ENCODE measurements at regions not wholly inside any gene's neighbourhood (a gene's known extent, or its start where the extent isn't known, plus 50 kb on each side); places are given as distances from the start of the nearest gene placed in this dataset.

- DNase-seq (ENCODE audit: extremely low read depth, low read depth, low spot score): no peak
Observed at GRCh38 chr9:71590362-71590761, 178.0 kb downstream of the CEMIP2 start.

- DNase-seq (ENCODE audit: extremely low read depth, low read depth, low spot score): no peak
Observed at GRCh38 chr9:71589612-71590011, 178.7 kb downstream of the CEMIP2 start.

GRCh38 chr9:71587576-71588362, 180.5 kb downstream of the CEMIP2 start:
- no peak for DNase-seq (ENCODE audit: extremely low read depth, low read depth, low spot score)

GRCh38 chr9:71583792-71584191, 184.5 kb downstream of the CEMIP2 start:
- no peak for DNase-seq (ENCODE audit: extremely low read depth, low read depth, low spot score)

- no peak for DNase-seq (ENCODE audit: extremely low read depth, low read depth, low spot score)
Observed at GRCh38 chr9:71582347-71582746, 186.0 kb downstream of the CEMIP2 start.

- DNase-seq (ENCODE audit: extremely low read depth, low read depth, low spot score): no peak
Observed at GRCh38 chr9:71581101-71581500, 187.2 kb downstream of the CEMIP2 start.

GRCh38 chr9:71571186-71571585, 197.1 kb downstream of the CEMIP2 start:
- DNase-seq (ENCODE audit: extremely low read depth, low read depth, low spot score): no peak

- DNase-seq (ENCODE audit: extremely low read depth, low read depth, low spot score): no peak
Observed at GRCh38 chr9:71567890-71568289, 200.4 kb downstream of the CEMIP2 start.

GRCh38 chr9:71562140-71562539, 206.2 kb downstream of the CEMIP2 start:
- DNase-seq (ENCODE audit: extremely low read depth, low read depth, low spot score): no peak

GRCh38 chr9:71557310-71557709, 211.0 kb downstream of the CEMIP2 start:
- DNase-seq (ENCODE audit: extremely low read depth, low read depth, low spot score): no peak

- DNase-seq (ENCODE audit: extremely low read depth, low read depth, low spot score): no peak
Observed at GRCh38 chr9:71552480-71552879, 215.8 kb downstream of the CEMIP2 start.

GRCh38 chr9:71549023-71549422, 219.3 kb downstream of the CEMIP2 start:
- DNase-seq (ENCODE audit: extremely low read depth, low read depth, low spot score): no peak

GRCh38 chr9:71544464-71544863, 223.8 kb downstream of the CEMIP2 start:
- DNase-seq (ENCODE audit: extremely low read depth, low read depth, low spot score): no peak

- no peak for DNase-seq (ENCODE audit: extremely low read depth, low read depth, low spot score)
Observed at GRCh38 chr9:71541436-71541835, 226.9 kb downstream of the CEMIP2 start.

GRCh38 chr9:71524996-71525580, 243.2 kb downstream of the CEMIP2 start:
- no peak for DNase-seq (ENCODE audit: extremely low read depth, low read depth, low spot score)

GRCh38 chr9:71524516-71524915, 243.8 kb downstream of the CEMIP2 start:
- no peak for DNase-seq (ENCODE audit: extremely low read depth, low read depth, low spot score)

GRCh38 chr9:71521132-71521531, 247.2 kb downstream of the CEMIP2 start:
- no peak for DNase-seq (ENCODE audit: extremely low read depth, low read depth, low spot score)

- DNase-seq (ENCODE audit: extremely low read depth, low read depth, low spot score): no peak
Observed at GRCh38 chr9:71519098-71519696, 249.1 kb downstream of the CEMIP2 start.

GRCh38 chr9:71518045-71518827, 250.1 kb downstream of the CEMIP2 start:
- DNase-seq (ENCODE audit: extremely low read depth, low read depth, low spot score): no peak

- no peak for DNase-seq (ENCODE audit: extremely low read depth, low read depth, low spot score)
Observed at GRCh38 chr9:71515626-71516025, 252.7 kb downstream of the CEMIP2 start.

- DNase-seq (ENCODE audit: extremely low read depth, low read depth, low spot score): no peak
Observed at GRCh38 chr9:71515107-71515506, 253.2 kb downstream of the CEMIP2 start.
